ENCODE measurements at regions not wholly inside any gene's neighbourhood (a gene's known extent, or its start where the extent isn't known, plus 50 kb on each side); places are given as distances from the start of the nearest gene placed in this dataset.

DNA sequence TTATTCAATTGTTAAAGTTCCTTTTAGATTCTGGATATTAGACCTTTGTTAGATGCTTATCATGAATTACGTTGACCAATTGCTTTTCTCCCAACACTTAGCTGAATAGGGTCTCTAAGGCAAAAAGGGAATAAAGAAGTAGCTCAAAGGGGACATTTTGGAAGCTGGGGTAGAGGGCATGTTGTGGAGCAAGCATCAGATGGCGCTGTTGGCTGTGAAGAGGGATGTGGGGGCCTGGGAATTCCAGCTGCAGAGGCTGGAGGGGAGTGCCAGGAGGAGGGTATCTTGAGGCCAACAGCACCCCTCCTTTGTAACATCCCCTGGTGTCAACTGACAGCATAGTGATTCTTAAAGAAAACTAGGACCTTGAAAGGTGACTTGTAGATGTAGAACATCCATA, 198.2 kb downstream of the ADCYAP1 start:
- TF ChIP-seq, protein P1, sequence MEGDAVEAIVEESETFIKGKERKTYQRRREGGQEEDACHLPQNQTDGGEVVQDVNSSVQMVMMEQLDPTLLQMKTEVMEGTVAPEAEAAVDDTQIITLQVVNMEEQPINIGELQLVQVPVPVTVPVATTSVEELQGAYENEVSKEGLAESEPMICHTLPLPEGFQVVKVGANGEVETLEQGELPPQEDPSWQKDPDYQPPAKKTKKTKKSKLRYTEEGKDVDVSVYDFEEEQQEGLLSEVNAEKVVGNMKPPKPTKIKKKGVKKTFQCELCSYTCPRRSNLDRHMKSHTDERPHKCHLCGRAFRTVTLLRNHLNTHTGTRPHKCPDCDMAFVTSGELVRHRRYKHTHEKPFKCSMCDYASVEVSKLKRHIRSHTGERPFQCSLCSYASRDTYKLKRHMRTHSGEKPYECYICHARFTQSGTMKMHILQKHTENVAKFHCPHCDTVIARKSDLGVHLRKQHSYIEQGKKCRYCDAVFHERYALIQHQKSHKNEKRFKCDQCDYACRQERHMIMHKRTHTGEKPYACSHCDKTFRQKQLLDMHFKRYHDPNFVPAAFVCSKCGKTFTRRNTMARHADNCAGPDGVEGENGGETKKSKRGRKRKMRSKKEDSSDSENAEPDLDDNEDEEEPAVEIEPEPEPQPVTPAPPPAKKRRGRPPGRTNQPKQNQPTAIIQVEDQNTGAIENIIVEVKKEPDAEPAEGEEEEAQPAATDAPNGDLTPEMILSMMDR (IDR thresholded peaks at IDR 0.05): no peak

DNA sequence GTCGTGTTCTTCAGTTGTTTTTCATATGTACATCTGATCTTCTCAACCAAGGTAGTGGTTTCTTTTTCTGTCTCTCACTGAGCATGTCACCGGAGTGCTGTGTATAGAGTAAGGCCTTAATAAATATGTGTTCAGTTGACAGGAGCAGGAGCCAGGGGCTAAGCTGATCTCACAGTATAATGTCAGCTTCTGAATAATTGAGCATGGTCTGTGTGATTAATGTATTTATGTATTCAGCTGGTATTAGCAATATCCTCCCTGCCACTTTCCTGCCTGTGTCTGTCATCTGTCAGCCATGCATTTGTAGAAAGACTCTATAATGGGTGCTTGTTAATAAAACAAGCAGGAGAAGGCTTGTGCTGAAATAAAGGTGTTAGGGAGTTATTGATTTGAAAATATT, 198.9 kb downstream of the ADCYAP1 start:
- TF ChIP-seq, protein P1 (IDR thresholded peaks at IDR 0.05): no peak

DNA sequence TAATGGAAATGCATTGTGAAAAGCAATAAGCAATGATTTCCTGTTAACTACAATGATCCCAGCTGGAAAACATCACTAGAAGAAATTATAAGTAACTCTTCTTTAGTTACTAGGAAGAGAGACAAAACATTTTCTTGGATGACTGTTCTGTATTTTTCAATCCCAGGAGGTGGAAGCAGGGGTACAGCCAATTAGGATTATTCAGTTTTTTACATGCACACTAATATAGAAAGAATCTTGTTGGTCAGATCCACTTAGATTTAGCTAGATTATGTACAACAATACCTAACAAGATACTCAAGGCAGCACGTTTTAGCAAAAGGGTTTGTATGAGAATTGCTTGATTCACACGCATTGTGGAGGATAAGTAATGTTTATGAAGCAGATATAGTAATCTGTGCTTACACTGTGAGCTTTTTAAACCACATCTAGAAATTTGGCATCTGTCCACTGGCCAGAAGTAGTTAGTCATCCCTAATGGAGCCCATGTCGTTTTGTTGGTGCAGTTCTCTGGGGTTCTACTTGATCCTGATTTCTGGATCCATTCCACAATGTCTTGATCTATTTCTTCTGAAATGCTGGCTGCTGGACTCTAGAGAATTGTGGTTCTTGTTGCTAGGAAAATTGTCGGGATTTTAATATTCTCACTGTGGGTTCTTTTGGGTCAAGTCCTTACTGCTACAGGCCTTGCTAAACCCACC, 199.7 kb downstream of the ADCYAP1 start:
- TF ChIP-seq, protein P1 (IDR thresholded peaks at IDR 0.05): no peak

DNA sequence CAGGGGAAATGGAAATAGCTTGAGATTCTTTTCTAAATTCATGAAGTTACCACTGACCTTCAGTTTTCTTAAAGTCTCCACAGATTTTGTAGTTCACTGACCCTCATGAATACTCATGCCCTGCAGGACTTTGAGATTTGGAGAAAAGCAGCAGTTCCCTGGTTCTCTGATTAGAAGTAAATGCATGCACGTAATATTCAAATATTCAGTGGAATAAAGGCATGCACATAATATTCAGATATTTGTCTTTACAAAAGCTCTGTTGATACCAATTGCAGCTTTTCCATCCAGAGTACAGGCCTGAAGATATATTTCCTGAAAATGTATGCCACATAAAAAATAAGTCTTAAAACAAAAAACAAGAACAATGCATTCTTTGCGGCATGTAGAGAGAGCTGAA, 219.8 kb downstream of the ADCYAP1 start:
- TF ChIP-seq, protein P1 (IDR thresholded peaks at IDR 0.05): no peak

DNA sequence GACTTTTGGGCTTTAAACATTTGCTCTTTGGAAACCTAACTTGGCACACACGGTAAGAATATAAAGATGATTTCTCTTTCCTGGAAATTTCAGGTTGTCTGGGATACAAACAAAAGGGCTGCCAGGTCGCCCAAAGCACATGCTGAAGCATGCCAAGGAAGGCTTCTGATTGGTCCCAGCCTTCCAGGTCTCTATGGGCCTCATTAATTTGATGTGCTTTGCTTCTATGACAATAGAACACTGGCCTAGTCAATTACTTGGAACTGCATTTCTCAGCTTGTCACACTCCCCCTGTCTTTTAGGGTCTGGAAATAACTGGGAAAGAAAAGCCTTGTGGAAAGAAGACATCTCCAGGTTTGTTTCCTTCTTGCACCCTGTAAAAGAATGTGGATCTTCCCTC, 228.9 kb downstream of the ADCYAP1 start:
- TF ChIP-seq, protein P1 (IDR thresholded peaks at IDR 0.05): no peak

DNA sequence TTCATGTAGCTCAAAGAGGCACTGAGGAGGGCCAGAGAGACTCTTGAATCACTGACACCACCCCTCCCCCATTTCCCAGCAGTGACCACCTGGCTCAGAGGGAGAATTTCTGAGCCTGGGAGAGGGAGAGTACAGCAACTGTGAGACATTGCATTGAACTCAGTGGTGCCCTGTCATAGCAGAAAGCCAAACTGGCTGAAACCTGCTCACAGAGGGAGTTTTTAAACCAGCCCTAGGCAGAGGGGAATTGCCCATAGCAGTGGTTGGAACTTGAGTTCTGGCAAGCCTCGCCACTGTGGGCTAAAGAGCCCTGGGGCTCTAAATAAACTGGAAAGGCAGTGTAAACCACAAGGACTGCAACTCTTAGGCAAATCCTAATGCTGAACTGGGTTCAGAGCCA, 243.1 kb downstream of the ADCYAP1 start:
- TF ChIP-seq, protein P1 (IDR thresholded peaks at IDR 0.05): no peak

DNA sequence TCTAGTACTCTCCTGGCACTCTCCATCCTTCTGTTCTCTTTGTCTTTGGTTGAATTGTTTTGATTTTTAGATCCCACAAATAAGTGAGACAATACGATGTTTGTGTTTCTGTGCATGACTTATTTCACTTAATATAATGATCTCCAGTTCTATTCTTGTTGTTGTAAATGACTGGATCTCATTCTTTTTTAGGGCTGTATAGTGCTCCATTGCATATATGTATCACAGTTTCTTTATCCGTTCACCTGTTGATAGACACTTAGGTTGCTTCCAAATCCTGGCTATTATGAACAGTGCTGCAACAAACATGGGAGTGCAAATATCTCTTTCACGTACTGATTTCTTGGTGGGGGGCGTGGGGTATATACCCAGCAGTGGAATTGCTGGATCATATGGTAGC, 245.0 kb downstream of the ADCYAP1 start:
- TF ChIP-seq, protein P1 (IDR thresholded peaks at IDR 0.05): no peak

DNA sequence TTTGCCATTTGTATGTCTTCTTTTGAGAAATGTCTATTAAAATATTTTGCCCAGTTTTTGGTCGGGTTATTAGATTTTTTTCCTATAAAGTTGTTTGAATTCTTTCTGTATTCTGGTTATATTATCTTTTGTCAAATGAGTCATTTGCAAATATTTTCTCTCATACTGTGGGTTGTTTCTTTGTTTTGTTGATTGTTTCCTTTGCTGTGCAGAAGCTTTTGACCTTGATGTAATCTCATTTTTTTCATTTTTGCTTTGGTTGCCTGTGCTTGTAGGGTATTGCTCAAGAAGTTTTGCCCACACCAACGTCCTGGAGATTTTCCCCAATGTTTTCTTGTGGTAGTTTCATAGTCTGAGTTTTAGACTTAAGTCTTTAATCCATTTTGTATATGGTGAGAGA, 245.7 kb downstream of the ADCYAP1 start:
- TF ChIP-seq, protein P1 (IDR thresholded peaks at IDR 0.05): no peak

All from LNCAP (cell line).